ENCODE measurements at regions not wholly inside any gene's neighbourhood (a gene's known extent, or its start where the extent isn't known, plus 50 kb on each side); places are given as distances from the start of the nearest gene placed in this dataset.

DNA sequence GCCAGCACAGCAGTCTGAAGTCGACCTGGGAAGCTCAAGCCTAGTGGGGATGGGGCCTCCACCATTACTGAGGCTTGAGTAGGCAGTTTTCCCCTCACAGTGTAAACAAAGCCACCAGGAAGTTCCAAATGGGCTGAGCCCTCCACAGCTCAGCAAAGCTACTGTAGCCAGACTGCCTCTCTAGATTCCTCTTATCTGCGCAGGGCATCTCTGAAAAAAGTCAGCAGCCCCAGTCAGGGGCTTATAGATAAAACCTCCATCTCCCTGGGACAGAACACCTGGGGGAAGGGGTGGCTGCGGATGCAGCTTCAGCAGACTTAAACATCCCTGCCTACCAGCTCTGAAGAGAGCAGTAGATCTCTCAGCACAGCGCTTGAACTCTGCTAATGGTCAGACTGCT is 218.4 kb upstream of the VRK2 start:
- Histone ChIP-seq H3K27ac (no peak overlapping the region), H3K4me3 (no peak overlapping the region), H3K36me3 (no peaks in the 10 kb centered on the region), H3K9me3 (no peaks in the 10 kb centered on the region), H3K4me1 (no peaks in the 10 kb centered on the region), H3K27me3 (no peaks in the 10 kb centered on the region)
- TF ChIP-seq, protein P1, sequence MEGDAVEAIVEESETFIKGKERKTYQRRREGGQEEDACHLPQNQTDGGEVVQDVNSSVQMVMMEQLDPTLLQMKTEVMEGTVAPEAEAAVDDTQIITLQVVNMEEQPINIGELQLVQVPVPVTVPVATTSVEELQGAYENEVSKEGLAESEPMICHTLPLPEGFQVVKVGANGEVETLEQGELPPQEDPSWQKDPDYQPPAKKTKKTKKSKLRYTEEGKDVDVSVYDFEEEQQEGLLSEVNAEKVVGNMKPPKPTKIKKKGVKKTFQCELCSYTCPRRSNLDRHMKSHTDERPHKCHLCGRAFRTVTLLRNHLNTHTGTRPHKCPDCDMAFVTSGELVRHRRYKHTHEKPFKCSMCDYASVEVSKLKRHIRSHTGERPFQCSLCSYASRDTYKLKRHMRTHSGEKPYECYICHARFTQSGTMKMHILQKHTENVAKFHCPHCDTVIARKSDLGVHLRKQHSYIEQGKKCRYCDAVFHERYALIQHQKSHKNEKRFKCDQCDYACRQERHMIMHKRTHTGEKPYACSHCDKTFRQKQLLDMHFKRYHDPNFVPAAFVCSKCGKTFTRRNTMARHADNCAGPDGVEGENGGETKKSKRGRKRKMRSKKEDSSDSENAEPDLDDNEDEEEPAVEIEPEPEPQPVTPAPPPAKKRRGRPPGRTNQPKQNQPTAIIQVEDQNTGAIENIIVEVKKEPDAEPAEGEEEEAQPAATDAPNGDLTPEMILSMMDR (IDR thresholded peaks at IDR 0.05): no peak
- no peak for ATAC-seq
- DNase-seq: no peak
- intact Hi-C loops (cut with DNase I): no loop called here

DNA sequence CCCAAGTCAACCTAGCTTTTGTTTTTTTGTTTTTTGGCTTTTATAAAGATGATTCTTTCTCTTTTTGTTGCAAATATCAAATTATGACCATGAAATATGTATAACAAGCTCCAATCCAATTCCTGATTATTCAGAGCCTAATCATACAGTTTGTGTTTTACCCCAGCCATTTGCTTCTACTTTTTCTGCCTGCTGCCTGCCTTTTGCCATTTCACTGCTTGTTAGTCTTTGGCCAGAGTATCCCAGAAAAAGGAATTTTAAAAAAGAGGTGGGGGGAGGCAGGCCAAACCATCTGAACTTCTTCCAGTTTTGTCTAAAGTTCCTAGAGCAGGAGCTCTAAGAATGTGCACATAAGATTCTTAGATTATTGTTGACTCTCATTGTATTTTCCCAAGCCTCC is 211.9 kb upstream of the VRK2 start:
- Histone ChIP-seq H3K4me3 (no peak overlapping the region), H3K27ac (no peak overlapping the region), H3K27me3 (no peaks in the 10 kb centered on the region), H3K36me3 (no peaks in the 10 kb centered on the region), H3K4me1 (no peaks in the 10 kb centered on the region), H3K9me3 (no peaks in the 10 kb centered on the region)
- ATAC-seq: no peak
- TF ChIP-seq, protein P1 (IDR thresholded peaks at IDR 0.05): no peak
- no peak for DNase-seq
- intact Hi-C loops (cut with DNase I): no loop called here

DNA sequence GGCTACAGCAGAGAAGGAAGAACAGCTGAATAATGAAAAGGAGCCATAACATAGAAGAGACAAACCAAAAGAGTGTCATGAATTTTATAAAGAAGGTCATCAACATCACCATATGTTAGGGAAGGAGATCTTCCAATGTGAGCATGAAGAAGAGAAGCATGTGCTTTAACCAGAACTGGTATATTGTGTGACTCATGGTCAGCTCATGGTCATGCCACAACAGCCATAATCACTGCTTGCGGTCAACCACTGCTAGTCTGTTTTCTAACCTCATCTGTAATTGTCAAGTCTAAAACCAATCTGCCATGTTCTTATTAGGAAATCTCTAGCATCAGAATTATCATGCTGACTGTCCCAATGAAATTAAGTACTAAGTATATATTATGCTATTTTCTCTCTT is 204.1 kb upstream of the VRK2 start:
- H3K36me3 ChIP-seq: no peaks in the 10 kb centered on the region
- H3K4me3 ChIP-seq: no peak overlapping the region
- TF ChIP-seq, protein P1 (IDR thresholded peaks at IDR 0.05): no peak
- H3K9me3 ChIP-seq: no peaks in the 10 kb centered on the region
- H3K27ac ChIP-seq: no peak overlapping the region
- H3K27me3 ChIP-seq: no peaks in the 10 kb centered on the region
- H3K4me1 ChIP-seq: no peaks in the 10 kb centered on the region
- no peak for DNase-seq
- intact Hi-C loops (cut with DNase I): no loop called here
- no peak for ATAC-seq

DNA sequence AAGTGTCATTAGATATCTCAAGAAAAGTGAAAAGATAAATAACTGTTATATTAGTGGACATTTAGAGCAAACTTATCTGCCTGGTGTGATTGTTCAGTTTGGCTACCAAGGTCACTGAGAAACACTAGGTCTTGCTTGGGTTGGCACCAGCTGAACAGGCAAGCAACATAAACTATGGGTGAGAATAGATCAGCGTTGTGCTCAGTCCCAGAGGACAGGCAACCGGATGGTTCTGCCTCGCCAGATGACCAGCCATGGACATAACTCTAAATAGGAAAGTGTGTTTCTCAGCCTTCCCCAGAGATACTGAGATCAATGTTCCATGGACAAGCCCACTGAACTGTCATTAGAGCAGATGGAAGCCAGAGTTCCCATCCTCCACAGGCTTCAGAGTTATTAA is 203.4 kb upstream of the VRK2 start:
- H3K27ac ChIP-seq: no peak overlapping the region
- H3K4me1 ChIP-seq: no peaks in the 10 kb centered on the region
- TF ChIP-seq, protein P1 (IDR thresholded peaks at IDR 0.05): no peak
- no peaks in the 10 kb centered on the region for H3K9me3 ChIP-seq
- no peaks in the 10 kb centered on the region for H3K36me3 ChIP-seq
- ATAC-seq (no peak), DNase-seq (no peak)
- intact Hi-C loops (cut with DNase I): no loop called here
- H3K4me3 ChIP-seq: no peak overlapping the region
- no peaks in the 10 kb centered on the region for H3K27me3 ChIP-seq

DNA sequence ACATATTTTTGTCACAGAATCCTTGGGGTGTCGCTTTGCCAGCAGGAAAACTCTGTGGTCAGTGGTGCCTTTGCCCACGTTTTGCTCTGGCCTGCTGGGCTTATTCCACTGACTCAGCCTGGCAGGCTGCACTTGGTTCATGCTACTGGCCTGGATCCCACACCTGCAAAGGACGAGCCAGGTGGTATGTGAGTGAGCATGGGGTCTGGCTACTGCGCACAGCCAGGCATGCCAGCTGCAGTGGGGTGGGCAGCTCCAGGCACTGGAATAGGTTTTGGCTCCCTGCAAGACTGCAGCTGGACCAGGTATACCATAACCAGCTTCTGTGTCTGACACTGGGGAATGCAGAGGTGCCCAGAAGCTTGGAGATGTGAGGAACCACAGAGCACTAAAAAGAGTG is 197.9 kb upstream of the VRK2 start:
- Histone ChIP-seq H3K27me3 (no peaks in the 10 kb centered on the region), H3K4me1 (no peaks in the 10 kb centered on the region), H3K4me3 (no peak overlapping the region), H3K9me3 (no peaks in the 10 kb centered on the region), H3K36me3 (no peaks in the 10 kb centered on the region), H3K27ac (no peak overlapping the region)
- intact Hi-C loops (cut with DNase I): no loop called here
- no peak for DNase-seq
- TF ChIP-seq, protein P1 (IDR thresholded peaks at IDR 0.05): no peak
- no peak for ATAC-seq

DNA sequence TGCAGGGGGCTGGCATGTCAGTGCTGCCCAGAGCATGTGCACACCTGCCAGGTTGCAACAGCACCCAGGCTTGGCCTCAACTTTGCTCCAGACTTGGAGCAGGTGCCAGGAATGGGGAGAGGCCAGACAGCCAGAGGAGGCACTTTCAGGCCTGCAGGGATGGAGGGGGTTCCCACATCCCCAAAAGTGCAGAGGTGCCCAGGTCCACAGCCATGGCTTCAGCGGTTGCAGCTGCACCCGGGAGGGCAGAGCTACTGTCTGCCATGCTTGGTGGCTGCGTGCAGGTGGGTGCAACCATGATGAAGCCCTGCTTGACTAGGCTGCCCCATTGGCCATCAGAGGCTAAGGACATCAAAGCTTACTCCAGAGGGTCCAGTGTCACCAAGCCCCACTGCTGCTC is 196.8 kb upstream of the VRK2 start:
- ATAC-seq (peak; percentile 12), DNase-seq (no peak)
- Histone ChIP-seq H3K4me1 (no peaks in the 10 kb centered on the region), H3K27ac (no peak overlapping the region), H3K9me3 (no peaks in the 10 kb centered on the region), H3K4me3 (no peak overlapping the region), H3K36me3 (no peaks in the 10 kb centered on the region), H3K27me3 (no peaks in the 10 kb centered on the region)
- intact Hi-C loops (cut with DNase I): no loop called here
- TF ChIP-seq, protein P1 (IDR thresholded peaks at IDR 0.05): no peak
